GM19395 (cell line): ENCODE measurements at regions not wholly inside any gene's neighbourhood (a gene's known extent, or its start where the extent isn't known, plus 50 kb on each side); places are given as distances from the start of the nearest gene placed in this dataset.
"Not testable (repeated sequence)": the region's sequence is repeated elsewhere in the genome, so short reads cannot be mapped to it uniquely, and the experiment has no call there.

Source experiments
- ATAC-seq: cut with Tn5 transposase; IDR thresholded peaks from one replicate; pipeline ENCODE4 v1.9.1; 2021; ENCODE audit warnings: mild to moderate bottlenecking, moderate library complexity; ENCODE audit not compliant: unreplicated experiment

- no peak for ATAC-seq
These were observed 174.3 kb downstream of the UTP18 start for GRCh38 chr17:51434434-51435170.

GRCh38 chr17:51435171-51435552 is 174.8 kb downstream of the UTP18 start:
- ATAC-seq, result no peak

GRCh38 chr17:51435641-51436091 is 175.3 kb downstream of the UTP18 start:
- no peak for ATAC-seq

GRCh38 chr17:51439395-51440229 is 179.3 kb downstream of the UTP18 start:
- no peak for ATAC-seq

GRCh38 chr17:51441431-51441830 is 181.1 kb downstream of the UTP18 start:
- ATAC-seq, result no peak

GRCh38 chr17:51442088-51442865 is 181.9 kb downstream of the UTP18 start:
- no peak for ATAC-seq

- no peak for ATAC-seq
These were observed 183.3 kb downstream of the UTP18 start for GRCh38 chr17:51443646-51444045.

GRCh38 chr17:51445946-51446345 is 185.6 kb downstream of the UTP18 start:
- ATAC-seq, result no peak

GRCh38 chr17:51454456-51454978 is 194.2 kb downstream of the UTP18 start:
- no peak for ATAC-seq

GRCh38 chr17:51455211-51455610 is 194.9 kb downstream of the UTP18 start:
- ATAC-seq, result no peak

GRCh38 chr17:51455931-51456330 is 195.6 kb downstream of the UTP18 start:
- no peak for ATAC-seq

- ATAC-seq, result no peak
These were observed 196.6 kb downstream of the UTP18 start for GRCh38 chr17:51456942-51457341.

GRCh38 chr17:51461578-51462004 is 201.2 kb downstream of the UTP18 start:
- no peak for ATAC-seq

- no peak for ATAC-seq
These were observed 203.0 kb downstream of the UTP18 start for GRCh38 chr17:51463353-51463752.

- no peak for ATAC-seq
These were observed 207.0 kb downstream of the UTP18 start for GRCh38 chr17:51467336-51467735.

GRCh38 chr17:51472670-51473205 is 212.4 kb downstream of the UTP18 start:
- no peak for ATAC-seq

GRCh38 chr17:51474764-51475163 is 214.4 kb downstream of the UTP18 start:
- ATAC-seq, result no peak

GRCh38 chr17:51475730-51476129 is 215.4 kb downstream of the UTP18 start:
- no peak for ATAC-seq

- no peak for ATAC-seq
These were observed 219.0 kb downstream of the UTP18 start for GRCh38 chr17:51479303-51479702.

GRCh38 chr17:51481370-51481769 is 221.0 kb downstream of the UTP18 start:
- no peak for ATAC-seq

- not testable (repeated sequence) for ATAC-seq
These were observed 221.9 kb downstream of the UTP18 start for GRCh38 chr17:51482248-51482647.
